GM21737 (cell line): ENCODE measurements at regions not wholly inside any gene's neighbourhood (a gene's known extent, or its start where the extent isn't known, plus 50 kb on each side); places are given as distances from the start of the nearest gene placed in this dataset.

Experiments
- ATAC-seq: cut with Tn5 transposase; IDR thresholded peaks from one replicate; pipeline ENCODE4 v1.9.1; 2021; ENCODE audit warnings: mild to moderate bottlenecking, moderate library complexity; ENCODE audit not compliant: unreplicated experiment

DNA sequence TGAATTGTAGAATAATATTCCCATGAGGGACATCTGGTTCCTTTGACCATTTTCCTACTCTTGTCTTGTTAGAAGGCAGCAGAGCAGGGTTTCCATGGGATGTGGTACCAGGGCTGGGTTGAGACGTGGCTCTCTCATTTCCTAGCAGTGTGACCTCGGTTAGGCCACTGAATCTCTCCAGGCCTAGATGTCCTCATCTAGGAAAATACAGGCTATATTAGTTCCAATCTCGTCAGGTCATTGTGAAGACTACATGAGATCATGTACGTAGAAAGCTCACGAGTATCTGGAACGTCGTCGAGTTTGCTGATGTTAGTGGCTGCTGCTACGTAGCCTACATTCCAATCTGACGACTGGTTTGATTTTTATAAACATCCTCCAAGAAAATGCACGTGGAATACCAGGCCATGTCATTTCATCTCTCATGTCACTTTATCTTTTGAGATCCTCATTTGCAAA is 278.2 kb upstream of the GATB start:
- ATAC-seq, result no peak

DNA sequence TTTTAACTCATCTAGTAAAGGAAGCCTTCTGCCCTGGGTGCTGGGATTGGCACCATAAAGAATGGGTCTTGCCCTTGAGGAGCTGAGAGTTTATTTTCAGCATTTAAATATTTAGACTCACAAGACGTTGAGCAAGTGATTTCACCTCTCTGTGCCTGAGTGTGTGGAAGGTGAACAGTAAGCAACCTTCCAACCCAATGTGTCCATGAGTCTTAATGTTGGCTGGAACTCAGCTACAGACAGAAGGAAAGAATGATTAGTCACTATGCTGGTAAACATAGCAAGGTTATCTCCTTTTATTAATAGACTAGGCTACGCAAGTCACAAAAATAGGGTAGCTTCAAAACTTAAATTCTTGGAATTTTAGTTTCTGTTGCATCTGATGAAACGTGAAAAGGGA is 277.4 kb upstream of the GATB start:
- ATAC-seq, result no peak

DNA sequence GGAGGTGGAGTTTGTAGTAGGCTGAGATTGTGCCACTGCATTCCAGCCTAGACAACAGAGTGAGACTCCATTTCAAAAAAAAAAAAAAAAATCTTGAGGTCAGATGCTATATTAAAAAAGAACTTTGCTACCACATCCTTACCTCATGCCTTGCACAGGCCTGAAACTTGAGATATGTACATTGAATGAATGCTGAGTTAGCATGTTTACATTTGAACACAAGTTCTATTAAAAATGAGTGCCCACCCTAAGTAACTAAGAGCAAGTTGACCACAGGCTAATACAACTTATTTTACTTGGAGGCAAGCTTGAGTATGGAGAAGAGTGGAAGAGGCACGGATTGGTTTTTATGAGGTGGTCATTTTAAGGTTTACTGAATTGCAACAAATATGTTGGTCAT is 276.6 kb upstream of the GATB start:
- ATAC-seq, result no peak

GRCh38 chr4:152033621-152034020 is 272.8 kb upstream of the GATB start:
- no peak for ATAC-seq

DNA sequence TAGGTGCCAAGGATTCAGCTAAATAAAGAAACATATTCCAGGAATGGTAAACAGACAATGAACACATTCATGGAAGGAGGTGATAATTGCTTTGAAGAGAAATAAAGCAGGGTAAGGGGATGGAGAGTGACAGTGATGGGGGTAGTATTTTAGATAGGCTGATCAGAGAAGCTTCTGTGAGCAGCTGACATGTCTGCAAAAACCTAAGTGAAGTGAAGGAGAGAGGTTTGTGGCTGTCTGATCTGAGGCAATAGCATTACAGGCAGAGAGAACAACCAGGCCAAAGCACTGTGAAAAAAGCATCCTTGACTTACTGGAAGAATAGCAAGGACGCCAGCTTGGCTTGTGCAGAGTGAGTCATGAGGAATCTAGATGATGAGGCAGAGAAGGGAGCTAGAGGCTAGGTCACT is 271.9 kb upstream of the GATB start:
- no peak for ATAC-seq

- ATAC-seq, result no peak
Observed at GRCh38 chr4:152029631-152030030, 268.8 kb upstream of the GATB start.

DNA sequence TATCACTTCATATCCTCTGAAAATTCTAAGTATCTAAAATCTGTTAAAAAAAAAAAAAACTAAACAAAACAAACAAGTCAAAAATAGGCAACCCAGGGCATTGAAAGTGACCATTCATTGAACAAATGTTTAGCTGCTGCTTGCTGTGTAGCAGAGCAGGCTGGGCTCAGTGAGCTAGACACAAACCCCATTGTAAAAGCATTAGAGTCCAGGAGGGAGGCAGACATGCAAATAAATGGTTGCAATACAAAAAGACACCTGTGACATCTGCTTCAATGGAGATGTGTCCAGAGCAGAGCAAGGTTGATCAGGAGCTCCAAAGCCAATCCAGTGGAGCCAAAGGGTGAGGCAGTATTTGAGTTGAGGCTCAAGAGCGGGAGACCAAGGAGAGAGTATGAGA is 267.3 kb upstream of the GATB start:
- ATAC-seq, result no peak

DNA sequence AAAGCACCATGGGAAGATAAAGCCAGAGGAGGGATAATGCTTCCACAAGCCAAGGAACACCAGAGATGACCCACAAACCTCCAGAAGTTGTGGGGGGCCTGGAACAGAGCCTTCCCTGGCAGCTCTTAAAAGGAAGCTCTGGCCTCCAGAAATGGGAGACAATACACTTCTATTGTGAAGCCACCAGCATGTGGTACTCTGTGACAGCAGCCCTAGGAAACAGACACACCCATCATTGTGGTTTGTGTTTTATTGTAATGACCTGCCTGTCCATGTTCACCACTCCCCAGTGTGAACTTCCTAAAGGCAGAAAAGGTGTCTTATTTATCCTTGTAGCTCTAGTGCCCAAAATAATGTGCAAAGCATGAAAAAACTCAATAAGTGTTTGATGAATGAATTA is 264.1 kb upstream of the GATB start:
- no peak for ATAC-seq

- no peak for ATAC-seq
Observed at GRCh38 chr4:152023674-152024073, 262.9 kb upstream of the GATB start.

DNA sequence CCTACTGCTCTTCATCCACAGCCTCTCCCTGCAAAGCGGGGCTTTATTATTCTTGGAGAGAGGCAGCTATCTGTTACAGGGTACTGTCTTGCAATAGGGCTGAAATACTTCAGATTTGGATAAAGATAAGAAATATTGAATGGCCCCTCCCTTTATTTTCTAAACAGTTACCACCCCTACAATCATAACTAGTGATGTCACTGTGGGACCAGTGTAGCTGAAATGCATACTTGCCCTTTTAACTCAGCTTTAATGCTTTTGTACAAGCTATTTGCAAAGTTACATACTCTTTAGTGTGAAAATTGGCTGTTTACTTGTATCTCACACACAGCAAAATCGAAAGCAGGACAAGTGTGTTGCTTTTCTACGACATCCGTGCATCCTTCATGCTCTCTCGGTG is 261.7 kb upstream of the GATB start:
- no peak for ATAC-seq

DNA sequence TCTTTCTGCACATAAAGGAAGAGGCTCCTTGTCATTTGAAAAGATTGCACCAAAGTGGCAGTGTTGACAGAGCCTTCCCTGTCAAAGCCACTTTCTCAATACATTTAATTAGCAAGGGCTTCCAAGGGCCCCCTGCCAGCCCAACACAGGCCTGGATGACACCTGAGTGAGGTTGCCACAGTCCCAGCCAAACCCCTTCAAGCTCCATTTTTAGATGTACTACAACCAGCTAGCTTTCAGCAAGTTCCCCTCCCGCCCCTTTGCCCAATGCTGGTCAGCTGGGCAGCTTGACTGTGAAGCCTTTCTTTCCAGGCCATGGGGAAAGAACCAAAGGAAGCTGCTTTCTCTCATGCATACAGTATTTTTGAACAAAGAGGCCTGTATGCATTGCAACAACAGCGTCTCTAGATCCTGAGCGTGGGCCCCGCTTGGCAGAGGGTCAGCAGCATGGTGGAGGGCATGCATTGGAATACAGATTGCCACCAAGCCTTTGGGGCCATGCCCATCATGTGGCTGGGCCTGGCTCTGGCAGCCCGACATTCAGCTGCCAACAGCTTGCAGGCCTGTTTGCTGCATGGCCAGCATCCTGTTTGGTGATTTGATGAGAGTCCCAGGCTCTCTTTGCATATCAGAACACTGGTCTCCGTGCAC is 261.1 kb upstream of the GATB start:
- no peak for ATAC-seq

DNA sequence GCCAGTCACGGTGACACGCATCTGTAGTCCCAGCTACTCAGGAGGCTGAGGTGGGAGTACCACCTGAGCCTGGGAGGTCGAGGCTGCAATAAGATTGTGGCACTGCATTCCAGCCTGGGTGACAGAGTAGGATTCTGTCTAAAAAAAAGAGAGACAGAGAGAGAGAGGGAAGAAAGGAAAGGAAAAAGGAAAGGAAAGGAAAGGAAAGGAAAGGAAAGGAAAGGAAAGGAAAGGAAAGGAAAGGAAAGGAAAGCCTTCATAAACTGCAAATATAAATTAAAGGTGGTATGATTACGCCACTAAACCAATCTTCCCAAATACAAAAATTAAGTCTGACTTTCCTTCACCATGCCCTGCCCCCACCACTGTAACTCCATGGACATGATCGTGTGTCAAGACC is 259.3 kb upstream of the GATB start:
- no peak for ATAC-seq

GRCh38 chr4:152016303-152016620 is 255.5 kb upstream of the GATB start:
- no peak for ATAC-seq

- no peak for ATAC-seq
Observed at GRCh38 chr4:152015597-152016302, 254.9 kb upstream of the GATB start.

GRCh38 chr4:152014280-152014679 is 253.5 kb upstream of the GATB start:
- peak; percentile 98 for ATAC-seq

DNA sequence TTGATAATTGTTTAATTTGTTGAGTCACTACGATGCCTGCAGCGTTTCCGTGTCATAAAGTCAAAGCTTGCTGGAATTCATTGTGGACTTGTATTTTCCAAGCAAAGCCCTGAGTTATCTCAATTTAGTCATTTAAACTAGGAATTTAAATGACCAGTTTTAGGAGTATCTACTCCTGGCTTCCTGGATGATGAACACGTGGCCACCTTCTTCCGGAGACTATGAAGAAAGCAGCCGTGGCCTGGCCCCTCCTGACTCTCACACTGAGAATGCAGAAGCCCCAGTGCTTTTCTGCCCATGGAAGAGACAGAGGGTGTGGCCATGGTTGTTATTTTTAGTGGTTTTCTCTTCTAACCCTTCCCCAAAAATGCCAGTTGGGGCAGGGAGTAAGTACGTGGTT is 250.7 kb upstream of the GATB start:
- no peak for ATAC-seq

DNA sequence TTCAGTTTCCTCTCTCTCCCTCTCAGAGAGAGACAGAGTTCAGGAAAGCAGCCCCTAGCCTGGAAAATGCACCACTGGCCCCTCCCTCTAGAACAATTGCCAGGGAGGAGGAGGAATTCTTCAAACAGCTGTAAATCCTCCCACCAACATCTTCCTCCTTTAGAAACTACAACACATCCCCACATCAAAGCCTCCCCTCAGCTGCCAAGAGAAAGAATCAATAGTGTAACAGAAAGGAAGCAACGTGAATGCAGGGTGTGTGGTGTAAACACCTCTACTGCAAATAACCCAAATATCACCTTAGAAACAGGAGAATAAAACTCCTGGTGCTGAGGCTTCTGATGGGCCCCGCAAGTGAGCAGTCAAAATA is 249.9 kb upstream of the GATB start:
- no peak for ATAC-seq

- no peak for ATAC-seq
Observed at GRCh38 chr4:152009983-152010709, 249.3 kb upstream of the GATB start.

- no peak for ATAC-seq
Observed at GRCh38 chr4:152009031-152009670, 248.3 kb upstream of the GATB start.

- no peak for ATAC-seq
Observed at GRCh38 chr4:152007111-152007510, 246.3 kb upstream of the GATB start.

- no peak for ATAC-seq
Observed at GRCh38 chr4:152004801-152005200, 244.0 kb upstream of the GATB start.

- ATAC-seq, result no peak
Observed at GRCh38 chr4:152000518-152000917, 239.7 kb upstream of the GATB start.
